ENCODE measurements at regions not wholly inside any gene's neighbourhood (a gene's known extent, or its start where the extent isn't known, plus 50 kb on each side); places are given as distances from the start of the nearest gene placed in this dataset.
"Not testable (repeated sequence)": the region's sequence is repeated elsewhere in the genome, so short reads cannot be mapped to it uniquely, and the experiment has no call there.

DNA sequence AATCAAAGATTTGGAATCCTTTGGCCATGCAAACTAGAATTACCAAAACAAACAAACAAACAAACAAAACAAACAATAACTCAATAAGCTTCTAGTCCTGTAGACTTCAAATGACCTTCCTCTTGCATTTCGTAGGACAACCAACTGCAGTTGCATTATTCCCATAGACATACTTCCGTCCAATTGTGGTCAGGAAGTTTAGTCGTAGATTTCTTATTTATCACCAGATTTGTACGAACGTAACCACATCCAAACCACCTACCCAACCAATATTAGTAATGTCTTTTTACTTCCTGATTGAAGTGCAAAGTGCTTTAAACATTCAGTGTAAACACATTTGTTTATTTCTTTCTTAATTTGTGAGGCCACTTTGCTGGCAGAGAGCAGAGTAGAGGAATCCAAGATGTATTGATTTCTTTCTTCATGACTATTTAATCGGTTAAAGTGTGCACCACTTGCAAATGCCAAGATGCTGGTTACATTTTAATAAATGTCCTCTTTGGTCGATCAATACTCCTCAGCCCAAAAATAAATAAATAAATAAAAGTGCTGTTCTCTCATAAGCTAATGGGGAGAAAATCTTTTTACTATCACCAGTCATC is 1745.6 kb upstream of the CELF4 start:
- no peak for DNase-seq (ENCODE audit: low spot score)

DNA sequence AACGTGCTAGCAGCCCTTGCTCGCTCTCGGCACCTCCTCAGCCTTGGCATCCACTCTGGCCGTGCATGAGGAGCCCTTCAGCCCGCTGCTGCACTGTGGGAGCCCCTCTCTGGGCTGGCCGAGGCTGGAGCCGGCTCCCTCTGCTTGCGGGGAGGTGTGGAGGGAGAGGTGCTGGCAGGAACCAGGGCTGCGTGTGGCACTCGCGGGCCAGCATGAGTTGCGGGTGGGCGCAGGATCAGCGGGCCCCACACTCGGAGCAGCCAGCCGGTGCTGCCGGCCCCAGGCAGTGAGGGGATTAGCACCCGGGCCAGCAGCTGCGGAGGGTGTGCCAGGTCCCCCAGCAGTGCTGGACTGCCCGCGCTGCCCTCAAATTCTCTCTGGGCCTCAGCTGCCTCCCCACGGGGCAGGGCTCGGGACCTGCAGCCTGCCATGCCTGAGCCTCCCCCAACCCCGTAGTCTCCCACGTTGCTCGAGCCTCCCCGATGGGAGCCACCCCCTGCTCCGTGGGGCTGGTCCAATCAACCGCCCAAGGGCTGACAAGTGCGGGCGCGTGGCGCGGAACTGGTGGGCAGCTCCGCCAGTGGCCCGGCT is 1743.4 kb upstream of the CELF4 start:
- not testable (repeated sequence) for DNase-seq (ENCODE audit: low spot score)

DNA sequence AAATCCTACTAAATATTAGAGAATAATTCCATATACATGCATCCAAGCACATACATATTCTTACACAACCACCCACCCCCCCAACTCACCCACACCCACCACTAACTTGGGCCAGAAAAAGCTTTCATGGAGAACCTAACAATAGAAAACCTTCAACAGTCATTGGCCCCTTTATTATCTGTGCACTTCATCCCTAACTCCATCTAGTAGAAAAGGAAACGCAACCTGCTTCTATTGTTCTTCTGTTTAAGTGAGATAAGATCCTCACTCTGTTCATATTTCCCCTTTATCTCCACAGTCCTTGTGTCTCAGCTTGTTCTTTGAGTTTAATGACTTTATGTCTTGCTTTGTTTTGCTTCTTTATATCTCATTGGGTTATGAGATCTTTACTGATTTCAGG is 1740.2 kb upstream of the CELF4 start:
- no peak for DNase-seq (ENCODE audit: low spot score)

DNA sequence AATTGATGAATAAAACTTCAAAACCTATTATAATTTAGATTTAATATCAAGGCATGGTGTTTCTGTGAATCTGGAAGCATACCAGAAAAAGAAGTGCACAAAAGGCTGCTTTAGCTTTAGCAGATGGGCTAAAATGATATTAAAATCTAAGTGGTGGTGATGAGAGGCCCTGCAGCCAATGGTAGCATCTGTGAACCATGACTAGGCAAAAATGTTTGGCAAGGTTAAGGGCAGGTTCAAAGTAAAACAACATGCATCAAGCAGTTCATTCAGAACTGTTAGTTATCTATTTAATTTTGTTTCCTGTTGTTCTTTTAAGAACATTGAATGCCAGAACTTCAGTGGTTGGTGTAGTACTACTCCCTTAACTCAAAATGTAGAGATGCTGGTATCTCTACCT is 1736.9 kb upstream of the CELF4 start:
- no peak for DNase-seq (ENCODE audit: low spot score)

DNA sequence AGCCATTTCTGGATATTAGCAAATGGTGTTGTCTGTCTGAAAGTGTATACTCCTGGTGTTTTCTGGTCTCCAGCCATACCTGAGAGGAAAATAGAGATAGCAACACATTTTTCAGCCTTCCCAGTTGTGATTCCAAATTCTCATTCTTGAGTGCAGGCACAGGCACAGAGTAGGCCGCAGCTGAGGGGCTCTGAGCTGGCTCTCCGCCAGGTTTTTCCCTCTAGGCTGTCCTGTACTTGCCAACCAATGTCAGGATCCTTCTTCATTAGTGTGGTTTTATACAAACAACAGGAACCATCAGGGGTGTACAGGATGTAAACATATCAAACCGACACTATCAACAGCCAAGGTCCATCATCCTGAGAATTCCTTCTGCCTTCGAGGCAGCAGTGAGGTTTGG is 1733.6 kb upstream of the CELF4 start:
- no peak for DNase-seq (ENCODE audit: low spot score)

DNA sequence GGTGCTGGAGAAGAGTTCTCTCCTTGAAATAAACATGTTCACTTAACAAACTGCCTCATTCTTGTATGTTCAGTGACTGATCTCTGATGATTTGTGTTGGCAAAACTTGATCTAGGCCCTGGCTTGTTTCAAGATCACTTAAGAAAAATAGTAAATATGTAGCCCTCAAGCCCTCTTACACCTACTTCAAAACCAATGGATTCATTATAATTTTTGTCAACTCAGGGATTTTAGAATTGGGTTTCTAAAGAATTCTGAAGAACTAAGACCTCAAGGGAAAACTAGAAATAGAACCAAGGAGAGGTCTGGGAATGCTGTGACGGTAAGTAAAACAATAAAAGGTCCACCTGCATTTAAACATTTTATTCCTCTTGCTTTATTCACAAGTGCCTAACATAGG is 1731.6 kb upstream of the CELF4 start:
- DNase-seq (ENCODE audit: low spot score): no peak

DNA sequence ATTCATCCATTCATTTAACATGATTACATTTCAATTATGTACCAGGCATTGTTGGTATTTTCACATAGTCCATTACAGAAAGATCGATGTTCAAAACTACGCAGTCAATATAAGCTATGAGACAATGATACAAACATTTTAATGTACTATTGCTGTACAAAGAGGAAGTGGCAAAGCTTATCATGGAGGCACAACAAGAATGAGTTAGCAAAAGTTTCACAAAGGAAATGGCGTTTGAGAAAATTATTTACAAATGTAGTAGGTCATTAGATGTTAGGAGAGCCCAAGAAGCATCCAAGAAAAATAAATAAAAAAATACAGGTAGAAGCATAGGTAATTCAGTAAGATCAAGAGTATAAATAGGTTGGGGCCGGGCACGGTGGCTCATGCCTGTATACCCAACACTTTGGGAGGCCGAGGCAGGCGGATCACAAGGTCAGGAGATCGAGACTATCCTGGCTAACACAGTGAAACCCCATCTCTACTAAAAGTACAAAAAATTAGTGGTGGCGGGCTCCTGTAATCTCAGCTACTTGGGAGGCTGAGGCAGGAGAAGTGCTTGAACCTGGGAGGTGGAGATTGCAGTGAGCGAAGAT is 1730.8 kb upstream of the CELF4 start:
- DNase-seq (ENCODE audit: low spot score): no peak

DNA sequence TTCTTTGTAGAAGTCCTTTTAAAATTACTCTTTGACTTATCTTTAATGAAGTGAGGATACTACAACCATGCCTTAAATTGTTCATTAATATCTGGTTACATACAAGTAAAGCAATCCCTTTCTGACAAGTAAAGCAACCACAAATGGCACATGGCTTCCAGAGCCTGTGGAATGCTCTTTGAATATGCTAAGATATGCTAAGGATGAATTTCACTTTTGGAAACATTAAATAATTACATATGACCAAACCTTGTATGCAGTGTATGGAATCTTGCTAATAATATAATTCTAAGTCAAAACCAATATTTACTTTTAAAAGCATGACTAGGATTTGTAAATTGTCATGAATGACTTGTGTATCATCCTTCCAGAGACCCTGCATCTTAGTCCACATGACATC is 1711.2 kb upstream of the CELF4 start:
- no peak for DNase-seq (ENCODE audit: low spot score)

DNA sequence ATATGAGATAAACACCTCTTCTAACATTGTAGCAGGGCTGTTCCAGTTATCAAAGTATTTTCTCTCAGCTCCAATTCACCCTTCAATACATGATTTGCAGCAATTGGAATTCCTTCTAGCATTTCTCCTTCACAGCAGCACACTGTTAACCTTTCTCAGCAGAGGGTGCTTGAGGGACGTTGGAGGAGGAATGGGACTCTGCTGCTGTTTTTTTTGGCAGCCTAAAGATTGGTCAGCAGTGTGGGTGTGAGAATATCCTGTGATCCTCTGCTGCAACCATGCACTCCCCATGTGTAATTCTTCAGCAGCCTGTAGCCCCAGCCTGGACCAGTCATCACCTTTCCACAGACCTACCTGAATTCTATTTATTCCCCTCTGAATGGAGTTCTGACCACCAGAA is 1708.9 kb upstream of the CELF4 start:
- no peak for DNase-seq (ENCODE audit: low spot score)

DNA sequence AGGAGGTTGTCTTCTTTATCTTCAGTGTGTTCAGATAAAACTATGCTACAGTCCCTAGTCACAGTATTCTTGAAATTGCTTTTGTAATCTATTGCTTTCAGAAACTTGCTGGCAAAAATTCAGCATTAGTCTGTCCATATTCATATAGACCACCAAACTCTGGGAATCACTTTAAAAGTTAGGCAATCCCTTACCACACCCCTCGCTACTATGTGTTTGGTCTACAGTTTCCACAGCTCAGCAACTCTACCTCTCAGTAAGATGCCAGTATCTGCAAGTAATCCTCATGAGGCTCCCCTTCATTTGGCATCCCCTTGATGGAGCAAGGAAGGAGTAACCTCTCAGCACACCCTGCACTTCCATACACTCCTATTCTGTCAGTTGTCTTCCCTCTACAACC is 1706.6 kb upstream of the CELF4 start:
- no peak for DNase-seq (ENCODE audit: low spot score)

DNA sequence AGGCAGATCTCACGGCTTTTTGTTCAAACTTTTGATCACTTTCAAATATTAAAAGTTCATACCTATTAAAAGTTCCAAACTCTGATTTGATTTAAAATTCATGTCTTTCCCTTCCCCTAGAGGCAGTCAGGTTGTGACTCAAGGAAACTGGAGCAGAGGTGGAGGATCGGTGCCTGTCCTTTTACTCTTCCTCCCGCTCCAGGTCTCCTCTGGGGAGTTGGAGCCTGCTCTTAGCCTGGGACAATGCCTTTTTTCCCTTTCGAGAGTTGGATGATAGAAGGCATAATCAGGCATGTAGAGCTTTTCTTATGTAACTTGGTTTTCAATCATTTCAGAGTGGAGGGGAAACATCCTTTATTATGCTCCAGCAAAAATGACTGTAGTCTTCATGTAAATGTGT is 1706.1 kb upstream of the CELF4 start:
- no peak for DNase-seq (ENCODE audit: low spot score)

DNA sequence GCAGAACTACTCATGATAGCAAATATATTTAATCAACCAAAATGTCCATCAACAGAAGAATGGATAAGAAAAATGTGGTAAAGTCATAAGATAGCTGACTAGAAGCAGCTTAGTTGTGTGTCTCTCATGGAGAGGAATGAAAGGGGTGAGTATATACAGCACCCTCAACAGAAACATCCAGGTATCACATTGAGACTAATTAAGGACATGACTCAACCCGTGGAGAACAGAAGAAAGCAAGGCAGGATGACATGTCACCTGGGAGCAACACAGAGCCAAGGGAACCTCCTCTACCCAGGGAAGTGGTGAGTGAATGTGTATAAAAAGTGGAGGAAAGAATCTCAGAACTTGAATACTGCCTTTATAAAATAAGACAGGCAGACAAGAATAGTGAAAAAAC is 1695.0 kb upstream of the CELF4 start:
- no peak for DNase-seq (ENCODE audit: low spot score)

DNA sequence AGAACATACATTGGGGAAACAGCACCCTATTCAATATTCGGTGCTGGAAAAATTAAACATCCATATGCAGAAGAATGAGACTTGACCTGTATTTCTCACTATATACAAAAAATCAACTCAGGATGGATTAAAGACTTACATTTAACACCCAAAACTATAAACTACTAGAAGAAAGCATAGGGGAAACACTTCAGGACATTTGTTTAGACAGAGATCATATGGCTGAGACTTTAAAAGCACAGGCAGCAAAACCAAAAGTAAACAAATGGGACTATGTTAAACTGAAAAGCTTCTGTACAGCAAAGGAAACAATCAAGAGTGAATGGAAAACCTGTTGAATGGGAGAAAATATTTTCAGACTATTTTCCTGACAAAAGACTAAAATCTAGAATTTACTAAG is 1694.1 kb upstream of the CELF4 start:
- no peak for DNase-seq (ENCODE audit: low spot score)

DNA sequence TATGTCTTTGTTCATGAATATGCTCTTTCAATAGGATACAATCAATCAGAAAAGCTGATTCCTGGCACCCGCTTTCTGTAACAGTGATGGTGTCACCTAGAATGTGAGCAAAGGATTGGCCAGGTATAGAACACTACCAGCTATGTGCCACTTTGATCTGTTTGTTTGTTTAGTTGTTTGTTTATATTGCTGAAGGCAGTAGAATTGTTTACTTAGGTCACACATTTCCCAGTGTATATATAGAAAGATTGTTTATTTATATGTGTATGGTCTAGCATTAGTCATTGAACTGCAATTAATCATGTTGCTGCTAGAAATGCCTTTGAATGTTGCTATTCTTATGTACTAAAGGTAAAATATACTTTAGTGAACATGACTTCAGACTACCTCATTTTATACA is 1678.6 kb upstream of the CELF4 start:
- DNase-seq (ENCODE audit: low spot score): no peak

DNA sequence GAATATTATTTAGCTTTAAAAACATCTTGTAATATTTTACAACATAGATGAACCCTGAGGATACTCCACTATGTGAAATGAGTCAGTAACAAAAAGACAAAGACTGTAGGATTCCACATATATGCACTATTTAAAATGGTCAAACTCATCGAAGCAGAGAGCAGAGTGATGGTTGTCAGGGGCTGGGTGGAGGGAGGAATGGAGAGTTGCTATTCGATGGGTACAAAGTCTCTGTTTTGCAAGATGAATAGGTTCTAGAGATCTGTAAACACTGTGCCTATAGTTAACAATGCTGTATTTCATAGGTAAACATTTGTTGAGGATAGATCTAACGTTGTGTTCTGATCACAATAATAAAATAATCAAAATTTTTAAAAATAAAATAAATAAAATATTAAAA is 1675.9 kb upstream of the CELF4 start:
- DNase-seq (ENCODE audit: low spot score): no peak

DNA sequence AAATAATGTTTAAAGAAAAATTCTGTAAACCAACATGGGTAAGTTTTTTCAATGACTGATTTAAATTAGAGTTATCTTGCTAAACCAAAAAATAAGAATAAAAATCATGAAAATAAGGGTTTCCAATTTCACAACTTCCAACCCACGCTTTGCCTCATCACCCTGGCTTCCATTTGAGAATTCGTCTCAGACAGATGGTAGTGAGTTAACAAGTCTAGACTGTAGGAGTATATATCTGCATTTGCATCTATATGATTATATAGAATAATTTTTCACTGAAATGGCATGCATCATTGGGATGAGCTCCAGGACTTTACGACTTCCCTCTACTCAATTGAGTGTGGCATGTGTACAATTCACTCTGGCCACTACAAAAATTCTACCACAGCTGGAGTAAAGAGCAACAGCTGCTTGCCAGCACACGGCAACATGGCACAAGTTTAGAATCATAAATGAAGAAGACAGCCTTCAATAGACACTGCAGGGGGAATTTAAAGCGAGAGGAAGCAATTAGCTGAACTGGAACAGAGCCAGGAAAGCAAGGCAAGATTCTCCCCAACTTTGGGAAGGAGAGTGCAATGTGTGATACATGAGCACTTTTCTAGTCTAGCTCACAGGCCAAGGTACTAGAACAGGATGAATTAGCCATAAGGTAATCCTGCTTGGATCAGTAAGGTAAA is 1673.5 kb upstream of the CELF4 start:
- DNase-seq (ENCODE audit: low spot score): no peak

DNA sequence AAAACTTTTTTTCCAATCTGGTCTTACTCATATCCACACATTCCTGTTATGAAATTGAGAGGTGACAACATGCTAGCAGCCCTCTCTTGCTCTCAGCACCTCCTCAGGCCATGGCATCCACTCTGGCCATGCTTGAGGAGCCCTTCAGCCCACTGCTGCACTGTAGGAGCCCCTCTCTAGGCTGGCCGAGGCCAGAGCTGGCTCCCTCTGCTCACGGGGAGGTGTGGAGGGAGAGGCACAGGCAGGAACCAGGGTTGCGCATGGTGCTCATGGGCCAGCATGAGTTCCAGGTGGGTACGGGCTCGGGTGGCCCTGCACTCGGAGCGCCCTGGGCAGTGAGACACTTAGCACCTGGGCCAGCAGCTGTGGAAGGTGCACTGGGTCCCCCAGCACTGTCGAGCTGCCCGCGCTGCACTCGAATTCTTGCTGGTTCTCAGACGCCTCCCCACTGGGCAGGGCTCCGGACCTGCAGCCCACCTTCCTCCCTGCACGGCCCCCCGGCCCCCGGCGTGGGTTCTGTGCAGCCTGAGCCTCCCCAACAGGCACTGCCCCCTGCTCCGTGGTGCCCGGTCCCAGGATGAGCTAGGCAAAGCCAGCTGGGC is 1669.6 kb upstream of the CELF4 start:
- no peak for DNase-seq (ENCODE audit: low spot score)

DNA sequence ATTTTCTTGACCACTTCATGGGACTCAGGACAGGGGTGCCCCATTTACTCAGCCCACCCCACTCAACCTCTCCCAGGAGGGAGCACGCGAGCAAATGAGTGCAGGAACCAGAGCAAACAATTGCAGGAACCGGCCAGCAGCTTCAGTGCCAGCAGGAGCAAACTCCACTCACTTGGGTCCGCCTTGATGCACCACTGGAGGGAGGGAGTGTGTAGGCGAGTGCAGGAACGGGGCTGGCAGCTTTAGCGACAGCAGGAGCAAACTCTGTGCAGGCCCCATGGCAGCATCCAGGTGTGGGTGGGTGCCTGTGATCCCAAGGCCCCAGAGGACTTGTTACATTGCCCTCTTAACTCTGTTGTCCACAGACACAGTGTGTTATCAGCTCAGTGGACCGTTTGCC is 1667.3 kb upstream of the CELF4 start:
- DNase-seq (ENCODE audit: low spot score): no peak

DNA sequence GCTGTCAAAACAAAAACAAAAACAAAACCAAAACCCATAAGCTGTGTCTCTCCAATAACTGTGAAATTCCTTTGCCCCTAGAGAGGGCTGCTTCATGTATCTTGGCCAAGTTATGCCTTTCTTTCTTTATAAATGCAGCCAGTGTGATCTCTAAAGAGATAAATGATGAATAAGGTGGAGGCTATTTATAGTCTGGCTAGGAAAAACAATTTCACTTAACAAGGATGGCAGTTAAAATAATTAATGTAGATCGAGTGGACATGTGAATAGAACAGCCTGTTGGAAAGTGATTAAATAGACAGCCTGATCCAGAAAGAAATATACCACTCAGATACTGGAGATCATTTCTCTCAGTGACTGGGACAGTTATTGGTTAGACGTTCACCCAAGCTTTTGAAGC is 1666.9 kb upstream of the CELF4 start:
- DNase-seq (ENCODE audit: low spot score): no peak

DNA sequence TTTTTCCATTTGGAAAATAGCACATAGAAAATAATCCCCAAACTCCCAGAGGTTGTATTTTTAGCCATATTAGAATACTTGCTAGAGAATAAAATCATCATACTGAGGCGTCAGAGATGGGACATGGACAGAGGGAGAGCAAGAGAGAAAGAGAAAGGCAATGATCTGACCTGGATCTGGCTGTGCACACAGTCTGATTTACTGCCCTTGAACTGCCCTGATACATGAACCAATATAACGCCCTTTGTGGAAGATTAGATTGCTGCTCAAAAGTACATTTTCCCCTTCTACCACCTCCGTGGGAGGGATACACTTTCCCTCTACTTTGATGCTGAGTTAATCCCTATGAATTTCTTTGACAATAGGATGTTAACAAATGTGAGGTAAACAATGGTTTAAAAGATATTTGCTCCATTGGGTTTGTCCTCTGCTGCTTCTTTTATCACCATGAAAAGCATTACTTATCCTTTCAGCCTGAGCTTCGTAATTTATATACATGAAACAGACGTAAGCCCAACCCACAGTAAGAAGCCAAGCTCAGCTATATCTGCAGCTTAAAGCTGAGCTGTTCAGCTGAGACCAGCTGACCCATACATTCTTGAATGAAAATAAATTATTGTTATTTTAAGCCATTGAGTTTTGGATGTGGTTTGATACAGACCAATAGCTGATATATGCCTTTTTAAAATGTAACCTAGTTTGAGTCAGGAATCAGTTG is 1664.6 kb upstream of the CELF4 start:
- no peak for DNase-seq (ENCODE audit: low spot score)

DNA sequence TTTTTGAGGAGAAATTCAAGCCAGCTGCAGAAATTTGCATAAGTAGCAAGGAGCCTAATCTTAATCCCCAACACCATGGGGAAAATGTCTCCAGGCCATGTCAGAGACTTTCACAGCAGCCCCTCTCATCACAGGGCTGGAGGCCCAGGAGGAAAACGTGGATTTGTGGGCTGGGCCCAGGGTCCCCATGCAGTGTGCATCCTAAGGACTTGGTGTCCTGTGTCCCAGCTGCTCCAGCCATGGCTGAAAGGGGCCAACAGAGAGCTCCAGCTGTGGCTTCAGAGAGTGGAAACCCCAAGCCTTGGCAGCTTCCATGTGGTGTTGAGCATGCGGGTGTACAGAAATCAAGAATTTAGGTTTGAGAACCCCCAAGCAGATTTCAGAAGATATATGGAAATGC is 1662.2 kb upstream of the CELF4 start:
- DNase-seq (ENCODE audit: low spot score): not testable (repeated sequence)

DNA sequence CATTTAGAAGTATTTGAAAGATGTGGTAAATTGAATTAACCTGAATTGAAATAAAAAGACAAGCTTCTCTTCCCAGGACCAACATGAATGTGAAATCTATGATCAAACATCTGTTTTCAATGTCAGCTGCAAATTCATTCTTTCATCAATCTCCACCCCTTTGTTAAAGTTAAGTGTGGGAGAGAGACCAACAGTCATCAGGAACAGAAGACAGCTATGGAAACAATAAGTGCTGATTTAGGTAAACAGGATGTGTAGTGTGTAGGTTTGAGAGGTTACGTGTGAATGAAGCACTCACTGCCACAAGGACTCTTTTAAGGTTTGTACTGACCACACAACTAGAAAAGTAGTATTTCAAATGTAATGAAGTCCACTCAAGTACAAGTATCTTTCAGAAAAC is 1659.8 kb upstream of the CELF4 start:
- no peak for DNase-seq (ENCODE audit: low spot score)

Data from ureter (tissue), 1 donor.